Gastroesophageal sphincter (tissue), 4 donors: ENCODE measurements at regions not wholly inside any gene's neighbourhood (a gene's known extent, or its start where the extent isn't known, plus 50 kb on each side); places are given as distances from the start of the nearest gene placed in this dataset.
A peak's percentile ranks its signal among the peaks of the same experiment; 100 is the strongest.
"Not testable (repeated sequence)": the region's sequence is repeated elsewhere in the genome, so short reads cannot be mapped to it uniquely, and the experiment has no call there.

Source experiments
- ATAC-seq: fragments of 150-250 bp; one replicate; pipeline ENCODE4 v1.9.1; 2016; ENCODE audit warnings: mild to moderate bottlenecking, moderate library complexity
- H3K27ac ChIP-seq, 4 donors: fragments of 200-600 bp; sonication (generic) in 3 of 4; 1 replicate in 3 of 4; 2 replicates in 1 of 4; pipeline ENCODE4 v1.5.1; 2016 to 2019
- H3K27me3 ChIP-seq: fragments of 200-600 bp; sonication (generic); one replicate; pipeline ENCODE4 v1.5.1; 2019
- H3K36me3 ChIP-seq, 2 donors: fragments of 200-600 bp; sonication (generic); one replicate each; pipeline ENCODE4 v1.5.1; 2019; ENCODE audit warnings: control low read depth in 1 of 2
- H3K4me1 ChIP-seq, 3 donors: fragments of 200-600 bp; sonication (generic); 1 replicate in 2 of 3; 2 replicates in 1 of 3; pipeline ENCODE4 v1.5.1; 2016 to 2019; ENCODE audit warnings: control low read depth in 2 of 3
- H3K4me3 ChIP-seq, 2 donors: fragments of 200-600 bp; sonication (generic); one replicate each; pipeline ENCODE4 v1.5.1; 2019; ENCODE audit warnings: mild to moderate bottlenecking in 1 of 2, moderate library complexity in 1 of 2
- H3K9me3 ChIP-seq, 3 donors: fragments of 200-600 bp; sonication (generic); one replicate each; pipeline ENCODE4 v1.5.1; 2017 to 2019; ENCODE audit warnings: control low read depth in 2 of 3
- CTCF ChIP-seq, 4 experiments: fragments of 200-600 bp in 2 of 4; fragments of 450-650 bp in 2 of 4; sonication (generic) in 1 of 4; IDR thresholded peaks; one replicate each; pipeline ENCODE4 v1.5.1; 2017 to 2019; ENCODE audit warnings: antibody characterized with exemption in 4 of 4, mild to moderate bottlenecking in 2 of 4, moderate library complexity in 2 of 4
- EP300 ChIP-seq: sonication (generic); formaldehyde crosslinking; IDR thresholded peaks from one replicate; pipeline ENCODE4 v1.6.1; 2017; ENCODE audit warnings: antibody characterized with exemption, mild to moderate bottlenecking
- POLR2A ChIP-seq, 2 donors: fragments of 450-650 bp; IDR thresholded peaks; one replicate each; pipeline ENCODE4 v1.6.1; 2017; ENCODE audit warnings: antibody characterized with exemption in 2 of 2, mild to moderate bottlenecking in 2 of 2, moderate library complexity in 1 of 2
- POLR2AphosphoS5 ChIP-seq: sonication (generic); formaldehyde crosslinking; IDR thresholded peaks from one replicate; pipeline ENCODE4 v1.6.1; 2017; ENCODE audit warnings: antibody characterized with exemption
- WGBS, 2 donors: methylation state at CpG; one replicate each; pipeline ENCODE4 v1.1.5; 2018; ENCODE audit warnings: low coverage in 1 of 2; 5-methylcytosine and 5-hydroxymethylcytosine counted together

- peak overlapping the region; percentile 46 to 62 (median 57) for H3K27ac ChIP-seq
- peaks cover 0 to 20% (median 0%) of the 10 kb centered on the region in 3 donors for H3K4me1 ChIP-seq
- WGBS, 2 donors = 11 to 18% methylated on average over 2 to 3 of the region's 3 CpGs
Measured at GRCh38 chr10:3919709-3920308, 134.8 kb upstream of the KLF6 start.

GRCh38 chr10:3917392-3917791 lies 132.4 kb upstream of the KLF6 start:
- H3K4me3 ChIP-seq, H3K9me3 ChIP-seq, ATAC-seq, H3K27me3 ChIP-seq, H3K27ac ChIP-seq, H3K36me3 ChIP-seq: not testable (repeated sequence)
- peaks cover 0 to 23% (median 0%) of the 10 kb centered on the region in 3 donors for H3K4me1 ChIP-seq
- WGBS, 2 donors = 82 to 83% methylated on average over 6 of the region's 6 CpGs

More at GRCh38 chr10:3919709-3920308, 134.8 kb upstream of the KLF6 start:
- no peak for ATAC-seq
- TF ChIP-seq POLR2AphosphoS5 (no peak), EP300 (no peak), POLR2A (IDR thresholded peaks at IDR 0.05) (no peak), CTCF (IDR thresholded peaks at IDR 0.05) (no peak)
- H3K4me3 ChIP-seq = no peak overlapping the region
- H3K36me3 ChIP-seq = no peaks in the 10 kb centered on the region
- H3K27me3 ChIP-seq = no peaks in the 10 kb centered on the region
- peaks cover 0 to 5% (median 0%) of the 10 kb centered on the region in 3 donors for H3K9me3 ChIP-seq

GRCh38 chr10:3914733-3915132 lies 129.7 kb upstream of the KLF6 start:
- Histone ChIP-seq H3K27me3 (no peaks in the 10 kb centered on the region), H3K4me3 (no peak overlapping the region), H3K4me1 (peaks cover 0 to 14% (median 0%) of the 10 kb centered on the region in 3 donors), H3K27ac (peak overlapping the region in 2 of 4 donors; percentile 20 to 21), H3K9me3 (peaks cover 0 to 5% (median 0%) of the 10 kb centered on the region in 3 donors), H3K36me3 (no peaks in the 10 kb centered on the region)
- ATAC-seq = no peak
- 20 to 67% methylated on average over 1 to 4 of the region's 5 CpGs for WGBS, 2 donors
- TF ChIP-seq POLR2AphosphoS5 = no peak
- no peak for TF ChIP-seq CTCF (IDR thresholded peaks at IDR 0.05)
- TF ChIP-seq POLR2A (IDR thresholded peaks at IDR 0.05) = no peak
- TF ChIP-seq EP300 = no peak

GRCh38 chr10:3911713-3912442 lies 126.9 kb upstream of the KLF6 start:
- no peaks in the 10 kb centered on the region for H3K36me3 ChIP-seq
- ATAC-seq = peak; percentile 42
- H3K9me3 ChIP-seq = no peaks in the 10 kb centered on the region
- WGBS, 2 donors = 13 to 26% methylated on average over 8 to 13 of the region's 13 CpGs
- TF ChIP-seq EP300 = no peak
- TF ChIP-seq POLR2AphosphoS5 = peak; percentile 48
- H3K27ac ChIP-seq = peak overlapping the region; percentile 52 to 75 (median 66)
- H3K4me1 ChIP-seq = peaks cover 0 to 17% (median 5%) of the 10 kb centered on the region in 3 donors
- peak overlapping the region in 1 of 2 donors; percentile 32 for H3K4me3 ChIP-seq
- no peaks in the 10 kb centered on the region for H3K27me3 ChIP-seq

GRCh38 chr10:3911241-3911640 lies 126.2 kb upstream of the KLF6 start:
- Histone ChIP-seq H3K36me3 (no peaks in the 10 kb centered on the region), H3K27me3 (no peaks in the 10 kb centered on the region), H3K27ac (peak overlapping the region; percentile 52 to 75 (median 66)), H3K4me3 (no peak overlapping the region), H3K4me1 (peaks cover 0 to 18% (median 5%) of the 10 kb centered on the region in 3 donors), H3K9me3 (no peaks in the 10 kb centered on the region)
- ATAC-seq = no peak
- 51 to 70% methylated on average over 3 to 5 of the region's 6 CpGs for WGBS, 2 donors
- TF ChIP-seq POLR2AphosphoS5 = no peak
- TF ChIP-seq POLR2A (IDR thresholded peaks at IDR 0.05) = no peak
- TF ChIP-seq CTCF (IDR thresholded peaks at IDR 0.05) = no peak
- TF ChIP-seq EP300 = no peak

- no peaks in the 10 kb centered on the region for H3K27me3 ChIP-seq
- no peak overlapping the region for H3K27ac ChIP-seq
- 83 to 93% methylated on average over 8 to 10 of the region's 14 CpGs for WGBS, 2 donors
- ATAC-seq = no peak
- no peak overlapping the region for H3K4me3 ChIP-seq
- H3K4me1 ChIP-seq = peaks cover 0 to 18% (median 5%) of the 10 kb centered on the region in 3 donors
- H3K36me3 ChIP-seq = no peaks in the 10 kb centered on the region
- no peak for TF ChIP-seq EP300
- TF ChIP-seq POLR2AphosphoS5 = no peak
- no peak for TF ChIP-seq CTCF (IDR thresholded peaks at IDR 0.05)
- no peak for TF ChIP-seq POLR2A (IDR thresholded peaks at IDR 0.05)
- H3K9me3 ChIP-seq = no peaks in the 10 kb centered on the region
Measured at GRCh38 chr10:3909339-3909738, 124.3 kb upstream of the KLF6 start.
